HG02870 (cell line): ENCODE measurements at regions not wholly inside any gene's neighbourhood (a gene's known extent, or its start where the extent isn't known, plus 50 kb on each side); places are given as distances from the start of the nearest gene placed in this dataset.
"Not testable (repeated sequence)": the region's sequence is repeated elsewhere in the genome, so short reads cannot be mapped to it uniquely, and the experiment has no call there.

ENCODE experiments used
- ATAC-seq: cut with Tn5 transposase; IDR thresholded peaks from one replicate; pipeline ENCODE4 v1.9.1; 2021; ENCODE audit warnings: mild to moderate bottlenecking, moderate library complexity; ENCODE audit not compliant: unreplicated experiment

GRCh38 chr10:90227786-90228185 is 526.4 kb downstream of the KIF20B start:
- no peak for ATAC-seq

- no peak for ATAC-seq
Observed at GRCh38 chr10:90229486-90229885, 528.1 kb downstream of the KIF20B start.

- ATAC-seq, result not testable (repeated sequence)
Observed at GRCh38 chr10:90233805-90234204, 532.4 kb downstream of the KIF20B start.

GRCh38 chr10:90245623-90246022 is 544.2 kb downstream of the KIF20B start:
- ATAC-seq, result no peak

- not testable (repeated sequence) for ATAC-seq
Observed at GRCh38 chr10:90250784-90251183, 549.4 kb downstream of the KIF20B start.

- ATAC-seq, result no peak
Observed at GRCh38 chr10:90269699-90270098, 568.3 kb downstream of the KIF20B start.

GRCh38 chr10:90274721-90275468 is 573.5 kb downstream of the KIF20B start:
- no peak for ATAC-seq

- ATAC-seq, result no peak
Observed at GRCh38 chr10:90276894-90277475, 575.6 kb downstream of the KIF20B start.

GRCh38 chr10:90286406-90286805 is 571.4 kb downstream of the HTR7 start:
- ATAC-seq, result no peak

- no peak for ATAC-seq
Observed at GRCh38 chr10:90286941-90287340, 570.9 kb downstream of the HTR7 start.

- peak; percentile 34 for ATAC-seq
Observed at GRCh38 chr10:90288391-90288933, 569.4 kb downstream of the HTR7 start.

- peak; percentile 51 for ATAC-seq
Observed at GRCh38 chr10:90289037-90289436, 568.8 kb downstream of the HTR7 start.

- no peak for ATAC-seq
Observed at GRCh38 chr10:90293616-90294015, 564.2 kb downstream of the HTR7 start.

GRCh38 chr10:90294821-90295540 is 562.9 kb downstream of the HTR7 start:
- ATAC-seq, result not testable (repeated sequence)

- not testable (repeated sequence) for ATAC-seq
Observed at GRCh38 chr10:90302031-90302430, 555.8 kb downstream of the HTR7 start.

- ATAC-seq, result no peak
Observed at GRCh38 chr10:90302758-90303481, 554.9 kb downstream of the HTR7 start.

GRCh38 chr10:90304533-90304932 is 553.3 kb downstream of the HTR7 start:
- ATAC-seq, result no peak

- ATAC-seq, result no peak
Observed at GRCh38 chr10:90306187-90306586, 551.7 kb downstream of the HTR7 start.

- no peak for ATAC-seq
Observed at GRCh38 chr10:90308223-90308622, 549.6 kb downstream of the HTR7 start.

GRCh38 chr10:90313576-90314325 is 544.1 kb downstream of the HTR7 start:
- no peak for ATAC-seq
